NCI-H128 (cell line): ENCODE measurements at regions not wholly inside any gene's neighbourhood (a gene's known extent, or its start where the extent isn't known, plus 50 kb on each side); places are given as distances from the start of the nearest gene placed in this dataset.
A peak's percentile ranks its signal among the peaks of the same experiment; 100 is the strongest.

Experiments used
- DNase-seq: peaks from one replicate; lab custom pipeline; 2025; ENCODE audit not compliant: unreplicated experiment; lab: John Stamatoyannopoulos, UW

GRCh38 chr1:187234706-187235105, 406.0 kb downstream of the PLA2G4A start:
- no peak for DNase-seq

DNA sequence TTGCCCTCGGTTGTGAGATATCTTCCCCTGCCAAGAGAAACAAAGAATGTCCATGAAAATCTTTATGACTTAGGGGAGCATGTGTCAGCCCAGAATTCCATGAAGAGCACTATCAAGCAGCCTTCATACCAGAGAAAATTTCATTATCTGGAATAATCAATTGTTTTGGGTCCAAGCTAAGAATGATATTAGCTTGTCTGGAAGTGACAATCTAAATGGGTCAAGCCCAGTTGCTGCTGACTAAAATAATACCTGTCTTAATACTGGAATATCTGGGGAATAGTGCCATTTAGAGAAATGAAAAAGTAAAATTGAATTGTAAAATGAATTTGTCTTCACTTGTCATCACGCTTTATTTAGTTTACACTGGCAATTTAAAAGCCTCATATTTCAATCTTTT, 407.4 kb downstream of the PLA2G4A start:
- no peak for DNase-seq

GRCh38 chr1:187236676-187237075, 407.9 kb downstream of the PLA2G4A start:
- DNase-seq: no peak

DNA sequence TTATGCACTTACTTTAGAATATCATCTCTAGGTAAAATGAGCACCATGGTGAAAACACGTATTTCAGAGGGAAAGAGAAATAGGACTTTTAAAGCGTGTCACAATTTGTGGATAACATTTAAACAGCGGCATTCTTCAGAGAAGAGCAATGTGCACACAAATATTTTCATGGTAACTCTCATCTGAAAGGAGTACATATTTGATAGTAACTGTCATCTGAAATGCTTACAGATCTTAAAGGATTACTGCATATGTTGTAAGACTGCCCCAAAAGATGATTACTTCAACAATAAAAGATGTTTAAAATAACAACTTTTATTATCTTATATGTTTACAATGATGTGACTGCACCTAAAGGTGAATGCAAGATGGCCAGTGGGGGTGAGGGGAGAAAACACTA, 408.8 kb downstream of the PLA2G4A start:
- no peak for DNase-seq

DNA sequence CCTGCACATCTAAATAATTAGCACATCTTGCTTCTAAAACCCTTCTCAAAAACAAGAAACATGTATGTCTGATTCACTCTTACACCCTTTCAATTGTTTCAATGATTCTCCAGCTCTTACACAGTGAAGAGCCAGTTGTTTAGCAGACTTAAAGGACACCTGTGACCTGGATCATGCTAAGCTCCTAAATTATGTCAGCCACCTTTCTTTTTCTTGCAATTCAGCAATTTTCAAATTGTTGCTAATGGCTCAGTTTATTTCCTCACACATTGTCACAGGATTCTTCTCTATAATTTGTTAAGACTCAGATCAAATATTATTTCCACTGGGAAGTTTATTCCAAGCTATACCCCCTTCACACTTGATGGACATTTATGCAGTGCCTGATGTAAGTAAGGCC, 413.2 kb downstream of the PLA2G4A start:
- DNase-seq: no peak

DNA sequence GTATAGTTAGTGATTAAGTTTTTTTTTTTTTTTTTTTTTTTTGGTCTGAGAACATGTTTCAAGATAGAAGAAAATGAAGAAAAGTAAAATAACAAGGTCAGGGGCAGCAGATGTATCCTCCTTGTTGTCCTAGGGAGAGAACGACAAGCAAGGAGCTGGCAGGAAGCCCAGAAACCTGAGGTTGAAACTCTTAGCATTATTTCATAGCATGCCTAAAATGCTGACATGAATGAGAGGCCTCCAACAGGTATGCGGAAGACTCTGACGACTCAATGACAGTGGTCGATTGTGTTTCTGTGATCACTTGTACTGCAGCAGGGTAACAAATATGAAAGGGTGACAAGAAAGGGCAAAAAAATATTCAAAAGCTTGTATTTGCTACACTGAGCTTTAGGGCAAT, 415.9 kb downstream of the PLA2G4A start:
- DNase-seq: peak; percentile 48

DNA sequence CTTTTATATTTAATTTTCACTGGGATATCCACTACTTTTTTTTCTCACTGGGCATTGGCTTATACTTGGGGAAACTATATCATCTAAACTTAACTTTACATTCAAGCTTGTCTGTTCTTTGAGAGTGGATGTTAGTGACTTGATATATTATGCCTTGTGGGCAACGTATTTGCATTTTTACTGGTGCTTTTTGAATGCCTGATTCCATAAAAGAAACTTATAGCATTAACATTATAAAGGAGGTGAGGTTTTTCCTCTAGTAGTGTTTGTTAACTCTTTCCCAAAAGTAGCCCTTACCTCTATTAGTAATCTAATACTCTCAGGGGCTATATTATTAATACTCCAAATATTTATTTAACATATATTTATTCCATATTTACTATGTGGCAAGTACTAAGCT, 416.5 kb downstream of the PLA2G4A start:
- no peak for DNase-seq

- no peak for DNase-seq
Observed at GRCh38 chr1:187249196-187249595, 420.4 kb downstream of the PLA2G4A start.

GRCh38 chr1:187252923-187253322, 424.2 kb downstream of the PLA2G4A start:
- DNase-seq: no peak

- DNase-seq: no peak
Observed at GRCh38 chr1:187257476-187257875, 428.7 kb downstream of the PLA2G4A start.

DNA sequence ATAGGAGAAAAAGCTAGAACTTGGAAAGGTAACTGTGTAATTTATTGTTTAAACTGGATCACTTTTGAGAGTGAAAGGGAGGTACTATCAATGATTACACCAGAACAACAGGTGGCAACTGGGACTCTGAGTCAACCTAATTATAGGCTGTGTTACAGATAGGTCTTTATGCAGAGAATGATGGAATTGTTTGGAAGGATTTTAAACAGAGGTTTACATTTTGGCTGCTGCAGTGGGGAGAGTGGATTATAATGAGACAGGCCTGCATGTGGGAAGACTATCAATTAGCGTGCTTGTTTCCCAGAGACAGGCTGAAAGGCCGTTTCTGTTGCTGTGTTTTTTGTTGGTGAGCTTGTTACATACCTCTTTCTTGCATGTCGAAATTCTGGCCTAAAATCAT, 432.9 kb downstream of the PLA2G4A start:
- DNase-seq: peak; percentile 69

DNA sequence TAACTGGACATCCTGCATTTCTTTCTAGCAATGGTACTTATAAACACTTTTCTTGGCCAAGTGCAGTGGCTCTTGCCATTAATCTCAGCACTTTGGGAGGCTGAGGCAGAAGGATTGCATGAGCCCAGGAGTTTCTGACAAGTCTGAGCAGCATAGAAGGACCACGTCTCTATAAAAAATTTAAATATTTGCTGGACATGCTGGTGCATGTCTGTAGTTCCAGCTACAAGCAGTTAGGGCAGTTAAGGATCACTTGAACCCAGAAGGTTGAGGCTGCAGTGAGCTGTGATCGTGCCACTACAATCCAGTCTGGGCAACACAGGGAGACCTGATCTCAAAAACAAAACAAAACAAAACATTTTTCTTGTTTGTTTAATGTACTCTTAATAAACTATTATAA, 434.0 kb downstream of the PLA2G4A start:
- no peak for DNase-seq

DNA sequence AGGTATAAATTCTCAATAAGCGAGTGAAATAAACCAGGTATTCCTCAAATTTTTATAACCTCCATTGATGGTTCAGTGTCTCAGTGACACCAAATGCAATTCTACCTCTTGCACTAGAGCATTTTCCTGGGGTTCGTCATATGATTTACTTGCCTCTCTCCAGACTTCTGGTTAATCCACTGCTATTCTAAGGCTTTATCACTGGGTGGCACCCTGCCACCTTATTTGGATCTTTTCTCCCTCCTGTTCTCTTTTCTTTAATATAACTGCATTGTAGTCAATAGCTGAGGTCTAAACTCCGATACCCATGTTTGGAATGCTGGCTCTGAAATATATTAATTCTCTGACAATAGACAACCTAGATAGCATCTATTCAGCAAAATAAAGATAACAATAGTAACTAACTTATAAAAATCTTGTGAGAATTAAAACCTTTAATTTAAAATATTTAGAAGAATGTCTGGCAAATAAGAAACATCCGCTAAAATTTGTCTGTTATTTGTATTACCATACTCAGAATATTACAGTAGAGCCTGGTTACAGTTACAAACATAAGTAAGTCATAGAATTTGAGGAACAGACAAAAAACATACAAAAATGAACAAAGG, 436.4 kb downstream of the PLA2G4A start:
- DNase-seq: peak; percentile 20

DNA sequence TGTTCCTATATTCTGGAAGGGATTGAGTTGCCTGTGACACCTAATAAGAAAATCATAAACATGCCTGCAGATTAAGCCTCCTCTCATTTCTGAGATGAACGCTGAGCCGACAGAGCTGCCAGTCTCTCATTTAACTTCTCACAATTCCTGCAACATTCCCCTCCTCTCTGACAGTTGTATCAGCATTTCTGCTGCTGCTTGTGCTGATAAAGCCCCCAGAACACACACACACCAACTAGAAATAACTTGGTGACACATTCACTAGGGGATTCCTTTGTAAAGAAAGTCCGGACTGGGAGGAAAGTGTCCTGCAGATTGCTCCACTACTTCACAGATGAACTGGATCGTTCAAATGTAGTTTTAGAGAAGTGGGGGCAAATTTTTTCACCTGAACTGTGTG, 437.3 kb downstream of the PLA2G4A start:
- no peak for DNase-seq

GRCh38 chr1:187267827-187268226, 439.1 kb downstream of the PLA2G4A start:
- DNase-seq: no peak

GRCh38 chr1:187270256-187270655, 441.5 kb downstream of the PLA2G4A start:
- no peak for DNase-seq

DNA sequence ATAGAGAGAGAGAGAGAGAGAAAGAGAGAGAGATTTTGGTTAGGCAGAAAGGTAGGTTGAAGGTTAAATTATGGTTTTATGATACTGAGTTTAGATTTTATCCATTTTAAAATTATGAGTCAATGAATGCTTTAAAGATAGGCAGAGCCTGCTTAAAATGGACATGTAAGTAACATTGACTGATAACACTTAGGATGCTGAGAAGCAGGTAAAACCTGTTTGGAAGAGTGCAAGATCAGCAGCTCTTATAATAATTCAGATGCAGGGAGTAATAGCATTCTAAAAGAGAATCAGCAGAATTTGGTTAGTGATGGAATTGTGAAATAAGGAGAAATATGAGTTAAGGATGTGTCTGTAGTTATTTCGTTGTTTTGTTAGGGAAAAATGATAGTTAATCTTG, 446.6 kb downstream of the PLA2G4A start:
- DNase-seq: no peak

DNA sequence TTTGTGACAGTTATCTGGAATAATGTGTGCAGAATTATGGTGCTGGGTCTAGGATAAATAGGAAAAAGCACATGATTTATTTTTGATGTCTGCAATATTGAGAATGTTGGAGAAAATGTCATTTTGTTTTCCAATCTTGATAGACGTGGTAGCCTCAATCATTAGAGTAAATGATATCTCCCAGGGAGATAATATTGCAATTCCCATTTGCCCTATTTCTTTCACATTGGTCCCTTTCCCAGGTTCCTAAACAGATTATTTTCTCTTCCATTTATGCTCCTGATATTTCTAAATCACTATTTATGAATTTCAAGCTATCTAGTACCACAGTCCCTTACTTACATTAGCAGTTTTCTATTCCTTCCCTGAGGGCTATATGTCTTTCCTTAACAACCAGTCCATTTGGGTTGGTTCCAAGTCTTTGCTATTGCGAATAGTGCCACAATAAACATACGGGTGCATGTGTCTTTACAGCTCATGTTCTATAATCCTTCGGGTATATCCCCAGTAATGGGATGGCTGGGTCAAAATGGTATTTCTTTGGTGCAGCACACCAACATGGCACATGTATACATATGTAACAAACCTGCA, 447.3 kb downstream of the PLA2G4A start:
- DNase-seq: no peak

GRCh38 chr1:187276677-187277076, 447.9 kb downstream of the PLA2G4A start:
- no peak for DNase-seq

DNA sequence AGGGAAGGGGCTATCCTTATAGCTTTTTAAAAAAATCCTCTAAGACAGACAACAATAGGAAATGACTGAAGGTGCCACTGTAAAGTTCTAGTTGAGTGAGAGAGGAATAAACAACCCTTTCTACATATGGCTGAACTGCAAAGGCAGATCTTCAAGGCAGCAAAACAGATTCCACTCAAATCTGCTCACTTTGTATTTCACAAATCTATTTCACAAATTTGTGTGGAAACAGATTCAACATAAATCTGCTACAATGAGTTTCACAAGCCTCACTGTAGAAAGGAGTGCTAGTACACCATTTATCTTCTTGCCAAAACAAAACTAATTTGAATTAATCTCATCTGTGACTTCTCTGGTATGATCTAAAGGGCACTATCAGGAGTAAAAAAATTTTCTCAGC, 451.3 kb downstream of the PLA2G4A start:
- no peak for DNase-seq

DNA sequence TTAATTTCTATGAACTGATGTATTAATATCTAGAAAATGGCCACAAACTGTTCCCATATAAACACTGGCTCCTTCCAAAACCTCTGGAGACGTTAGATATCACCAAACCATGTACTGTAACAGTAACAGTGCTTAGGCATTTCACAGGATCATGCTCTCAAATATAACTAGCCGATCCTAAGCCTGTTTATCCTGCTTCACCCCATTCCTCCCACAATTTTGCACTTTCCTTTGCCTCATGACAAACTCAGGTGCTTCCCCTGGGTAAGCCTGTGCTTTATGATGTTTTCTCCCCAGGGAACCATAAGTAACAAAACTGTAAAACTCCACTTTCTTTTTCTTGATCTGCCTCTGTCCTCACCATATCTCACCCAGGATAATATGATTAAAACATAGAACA, 452.3 kb downstream of the PLA2G4A start:
- no peak for DNase-seq

GRCh38 chr1:187283984-187284383, 455.2 kb downstream of the PLA2G4A start:
- no peak for DNase-seq
